Smooth muscle cell (in vitro differentiated cells): ENCODE measurements at regions not wholly inside any gene's neighbourhood (a gene's known extent, or its start where the extent isn't known, plus 50 kb on each side); places are given as distances from the start of the nearest gene placed in this dataset.

Experiments
- DNase-seq: peaks from one replicate; lab custom pipeline; 2025; ENCODE audit not compliant: unreplicated experiment; lab: John Stamatoyannopoulos, UW
- H2AFZ ChIP-seq: fragments of 200-600 bp; sonication (generic); 2 replicates; pipeline ENCODE4 v1.6.0; 2016; ENCODE audit warnings: antibody characterized with exemption, low read depth, mild to moderate bottlenecking
- H3F3A ChIP-seq: fragments of 200-600 bp; sonication (generic); 2 replicates; pipeline ENCODE4 v1.6.0; 2017; ENCODE audit warnings: antibody characterized with exemption, low read depth
- H3K27ac ChIP-seq: fragments of 200-600 bp; sonication (generic); 2 replicates; pipeline ENCODE4 v1.5.1; 2016; ENCODE audit warnings: low read depth, mild to moderate bottlenecking
- H3K27me3 ChIP-seq: fragments of 200-600 bp; sonication (generic); 2 replicates; pipeline ENCODE4 v1.6.1; 2016; ENCODE audit warnings: low read depth, mild to moderate bottlenecking
- H3K36me3 ChIP-seq: fragments of 200-600 bp; sonication (generic); 2 replicates; pipeline ENCODE4 v1.5.1; 2016; ENCODE audit warnings: low read depth
- H3K4me1 ChIP-seq: fragments of 200-600 bp; sonication (generic); 2 replicates; pipeline ENCODE4 v1.5.1; 2016; ENCODE audit warnings: low read depth
- H3K4me2 ChIP-seq: fragments of 200-600 bp; sonication (generic); 2 replicates; pipeline ENCODE4 v1.6.0; 2016; ENCODE audit warnings: mild to moderate bottlenecking
- H3K4me3 ChIP-seq: fragments of 200-600 bp; sonication (generic); 2 replicates; pipeline ENCODE4 v1.5.1; 2016; ENCODE audit warnings: mild to moderate bottlenecking
- H3K79me2 ChIP-seq: fragments of 200-600 bp; sonication (generic); 2 replicates; pipeline ENCODE4 v1.6.0; 2016; ENCODE audit warnings: low read depth, mild to moderate bottlenecking
- H3K9ac ChIP-seq: fragments of 200-600 bp; sonication (generic); 2 replicates; pipeline ENCODE4 v1.6.0; 2016; ENCODE audit warnings: low read depth
- H3K9me3 ChIP-seq: fragments of 200-600 bp; sonication (generic); replicated peaks from 2 replicates; pipeline ENCODE4 v1.5.1; 2016; ENCODE audit warnings: low read depth
- H4K20me1 ChIP-seq: fragments of 200-600 bp; sonication (generic); 2 replicates; pipeline ENCODE4 v1.6.0; 2016; ENCODE audit warnings: low read depth
- WGBS: methylation state at CpG from one replicate; pipeline ENCODE4 v1.1.7; 2016; ENCODE audit warnings: low lambda C conversion rate; 5-methylcytosine and 5-hydroxymethylcytosine counted together
- TF ChIP-seq, protein P1 (sequence below): fragments of 200-600 bp; sonication (generic); IDR thresholded peaks from 2 replicates; pipeline ENCODE4 v1.5.1; 2017; ENCODE audit warnings: borderline replicate concordance, mild to moderate bottlenecking, antibody characterized with exemption; ENCODE audit not compliant: insufficient read depth, poor library complexity, severe bottlenecking

GRCh38 chr12:90333939-90334338 is 621.0 kb downstream of the CCER1 start:
- Histone ChIP-seq H3K4me1 (peaks cover 3% of the 10 kb centered on the region), H3K9me3 (no peaks in the 10 kb centered on the region), H3K27me3 (no peaks in the 10 kb centered on the region), H2AFZ (no peak overlapping the region), H4K20me1 (no peaks in the 10 kb centered on the region), H3K4me3 (no peak overlapping the region), H3K27ac (no peak overlapping the region), H3K4me2 (no peak overlapping the region), H3K36me3 (no peaks in the 10 kb centered on the region), H3F3A (no peaks in the 10 kb centered on the region), H3K9ac (no peak overlapping the region), H3K79me2 (no peaks in the 10 kb centered on the region)
- TF ChIP-seq, protein P1, sequence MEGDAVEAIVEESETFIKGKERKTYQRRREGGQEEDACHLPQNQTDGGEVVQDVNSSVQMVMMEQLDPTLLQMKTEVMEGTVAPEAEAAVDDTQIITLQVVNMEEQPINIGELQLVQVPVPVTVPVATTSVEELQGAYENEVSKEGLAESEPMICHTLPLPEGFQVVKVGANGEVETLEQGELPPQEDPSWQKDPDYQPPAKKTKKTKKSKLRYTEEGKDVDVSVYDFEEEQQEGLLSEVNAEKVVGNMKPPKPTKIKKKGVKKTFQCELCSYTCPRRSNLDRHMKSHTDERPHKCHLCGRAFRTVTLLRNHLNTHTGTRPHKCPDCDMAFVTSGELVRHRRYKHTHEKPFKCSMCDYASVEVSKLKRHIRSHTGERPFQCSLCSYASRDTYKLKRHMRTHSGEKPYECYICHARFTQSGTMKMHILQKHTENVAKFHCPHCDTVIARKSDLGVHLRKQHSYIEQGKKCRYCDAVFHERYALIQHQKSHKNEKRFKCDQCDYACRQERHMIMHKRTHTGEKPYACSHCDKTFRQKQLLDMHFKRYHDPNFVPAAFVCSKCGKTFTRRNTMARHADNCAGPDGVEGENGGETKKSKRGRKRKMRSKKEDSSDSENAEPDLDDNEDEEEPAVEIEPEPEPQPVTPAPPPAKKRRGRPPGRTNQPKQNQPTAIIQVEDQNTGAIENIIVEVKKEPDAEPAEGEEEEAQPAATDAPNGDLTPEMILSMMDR = no peak
- DNase-seq = no peak

DNA sequence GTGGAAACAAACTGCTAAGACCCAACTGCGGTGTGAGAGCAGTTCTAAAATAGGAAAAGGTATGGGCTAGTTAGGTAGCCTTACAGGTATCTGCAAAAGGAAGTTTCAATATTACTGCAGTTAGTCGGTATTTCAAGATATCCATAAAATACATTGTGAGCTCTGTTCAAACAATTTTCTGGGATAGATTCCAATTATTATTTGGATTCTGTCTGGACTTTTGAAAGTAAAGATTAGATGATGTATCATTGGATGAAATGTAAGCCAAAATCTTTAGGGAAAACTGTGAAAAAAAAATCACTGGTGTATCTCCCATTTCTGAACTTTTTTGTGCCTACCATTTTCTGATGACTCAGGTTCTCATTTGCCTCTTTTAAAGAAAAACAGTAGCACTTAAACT is 621.6 kb downstream of the CCER1 start:
- DNase-seq = no peak
- Histone ChIP-seq H3K36me3 (no peaks in the 10 kb centered on the region), H3K79me2 (no peaks in the 10 kb centered on the region), H2AFZ (no peak overlapping the region), H3K9ac (no peak overlapping the region), H3K4me3 (no peak overlapping the region), H3K9me3 (no peaks in the 10 kb centered on the region), H3K4me2 (no peak overlapping the region), H3K4me1 (no peaks in the 10 kb centered on the region), H4K20me1 (no peaks in the 10 kb centered on the region), H3K27ac (no peak overlapping the region), H3K27me3 (no peaks in the 10 kb centered on the region), H3F3A (no peaks in the 10 kb centered on the region)
- 89% methylated on average over 2 of the region's 2 CpGs for WGBS
- TF ChIP-seq, protein P1 = no peak

GRCh38 chr12:90331821-90332220 is 623.2 kb downstream of the CCER1 start:
- H3K4me3 ChIP-seq = no peak overlapping the region
- no peaks in the 10 kb centered on the region for H3F3A ChIP-seq
- WGBS = 82% methylated on average over 1 of the region's 1 CpG

DNA sequence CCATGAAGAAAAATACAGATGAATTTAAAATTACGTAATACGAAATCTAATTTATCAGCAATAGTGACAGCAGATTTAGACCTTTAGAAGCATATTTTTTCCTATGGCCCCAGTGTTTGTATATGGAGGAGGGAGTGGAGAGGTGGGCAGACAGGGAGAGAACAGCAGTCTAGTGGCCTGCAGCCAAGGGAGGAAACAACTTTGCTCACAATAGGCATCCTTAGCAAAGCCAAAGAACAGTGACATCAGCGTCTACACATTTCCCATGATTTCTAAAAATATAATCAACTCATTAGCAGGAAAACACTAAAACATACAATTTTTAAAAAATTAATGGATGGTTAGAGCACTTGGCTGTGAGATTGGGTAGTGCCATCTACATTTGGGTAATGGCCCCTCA is 622.6 kb upstream of the ATP2B1 start:
- TF ChIP-seq, protein P1 = no peak
- Histone ChIP-seq H3K4me1 (no peaks in the 10 kb centered on the region), H3K79me2 (no peaks in the 10 kb centered on the region), H3K4me2 (no peak overlapping the region), H3K9me3 (no peaks in the 10 kb centered on the region), H4K20me1 (no peaks in the 10 kb centered on the region), H3K4me3 (no peak overlapping the region), H3K36me3 (no peaks in the 10 kb centered on the region), H3F3A (no peaks in the 10 kb centered on the region), H3K9ac (no peak overlapping the region), H3K27ac (no peak overlapping the region), H2AFZ (no peak overlapping the region), H3K27me3 (no peaks in the 10 kb centered on the region)
- no peak for DNase-seq
- 95% methylated on average over 3 of the region's 3 CpGs for WGBS

More at GRCh38 chr12:90331821-90332220, 623.2 kb downstream of the CCER1 start:
- Histone ChIP-seq H3K27ac (no peak overlapping the region), H3K79me2 (no peaks in the 10 kb centered on the region), H3K9ac (no peak overlapping the region), H3K36me3 (no peaks in the 10 kb centered on the region), H3K4me1 (no peaks in the 10 kb centered on the region), H3K9me3 (no peaks in the 10 kb centered on the region), H2AFZ (no peak overlapping the region), H4K20me1 (no peaks in the 10 kb centered on the region), H3K27me3 (no peaks in the 10 kb centered on the region), H3K4me2 (no peak overlapping the region)
- no peak for DNase-seq
- TF ChIP-seq, protein P1 = no peak
